GM12874 (cell line): ENCODE measurements at regions not wholly inside any gene's neighbourhood (a gene's known extent, or its start where the extent isn't known, plus 50 kb on each side); places are given as distances from the start of the nearest gene placed in this dataset.

Source experiments
- CTCF ChIP-seq: IDR thresholded peaks from 2 replicates; pipeline ENCODE4 v1.5.1; 2011; ENCODE audit warnings: low read depth, mild to moderate bottlenecking, control low read depth, low read length, moderate library complexity; ENCODE audit not compliant: insufficient read depth

GRCh38 chr5:107232293-107232692 lies 438.4 kb downstream of the EFNA5 start:
- no peak for TF ChIP-seq CTCF

GRCh38 chr5:107231191-107231590 lies 439.5 kb downstream of the EFNA5 start:
- TF ChIP-seq CTCF, result no peak

GRCh38 chr5:107230367-107230766 lies 440.4 kb downstream of the EFNA5 start:
- no peak for TF ChIP-seq CTCF

GRCh38 chr5:107228226-107228625 lies 442.5 kb downstream of the EFNA5 start:
- no peak for TF ChIP-seq CTCF

GRCh38 chr5:107224272-107224671 lies 446.5 kb downstream of the EFNA5 start:
- TF ChIP-seq CTCF, result no peak

- TF ChIP-seq CTCF, result no peak
Measured at GRCh38 chr5:107223066-107223465, 447.7 kb downstream of the EFNA5 start.

GRCh38 chr5:107219993-107220392 lies 450.7 kb downstream of the EFNA5 start:
- TF ChIP-seq CTCF, result no peak
